ENCODE measurements at regions not wholly inside any gene's neighbourhood (a gene's known extent, or its start where the extent isn't known, plus 50 kb on each side); places are given as distances from the start of the nearest gene placed in this dataset.

- no peak for TF ChIP-seq TCF7L2 (IDR thresholded peaks at IDR 0.05; ENCODE audit: low read depth, low read length)
- no peak for TF ChIP-seq SIN3A (IDR thresholded peaks at IDR 0.05; ENCODE audit: borderline replicate concordance, insufficient read depth, low read depth, low read length)
- no peak for TF ChIP-seq POLR2AphosphoS5 (IDR thresholded peaks at IDR 0.05; ENCODE audit: low read depth, low read length)
- TF ChIP-seq CTCF (IDR thresholded peaks at IDR 0.05), result no peak
- TF ChIP-seq REST (IDR thresholded peaks at IDR 0.05; ENCODE audit: insufficient read depth in 1 of 2, low read depth in 2 of 2, low read length in 1 of 2), result no peak
- intact Hi-C loops (cut with micrococcal nuclease; ENCODE audit: unreplicated experiment), result no loop called here
- no peak overlapping the region for H3K27ac ChIP-seq (ENCODE audit: low read length)
- no TSS peak for BruUV-seq (replicated peaks)
- no peaks in the 10 kb centered on the region for H3K4me1 ChIP-seq (ENCODE audit: control insufficient read depth, insufficient read depth, low read length)
- no peak for ATAC-seq
- no peaks in the 10 kb centered on the region for H3K36me3 ChIP-seq (ENCODE audit: control insufficient read depth, insufficient read depth, low read length)
- H3K9me3 ChIP-seq (ENCODE audit: control insufficient read depth, insufficient read depth, low read depth, low read length), result no peaks in the 10 kb centered on the region
- no peak for DNase-seq (ENCODE audit: low read depth, low spot score)
- in situ Hi-C loops (cut with HindIII; ENCODE audit: low pct_unique_long_range_greater_than_20kb, low sequenced_read_pairs), result no loop called here
- H3K27me3 ChIP-seq (ENCODE audit: control insufficient read depth, insufficient read depth, low read length), result no peaks in the 10 kb centered on the region
- CTCF ChIA-PET, result no interaction called here
- H3K4me3 ChIP-seq (ENCODE audit: low read depth in 2 of 2, low read length in 2 of 2), result no peak overlapping the region
- POLR2A ChIA-PET, result no interaction called here
These were observed 73.9 kb upstream of the TNFSF4 start for GRCh38 chr1:173280899-173281660.

GRCh38 chr1:173285048-173285447 lies 77.9 kb upstream of the TNFSF4 start:
- in situ Hi-C loops (cut with HindIII; ENCODE audit: low pct_unique_long_range_greater_than_20kb, low sequenced_read_pairs), result no loop called here
- H3K27me3 ChIP-seq (ENCODE audit: control insufficient read depth, insufficient read depth, low read length), result no peaks in the 10 kb centered on the region
- H3K27ac ChIP-seq (ENCODE audit: low read length), result no peak overlapping the region
- no peak for ATAC-seq
- TF ChIP-seq POLR2AphosphoS5 (IDR thresholded peaks at IDR 0.05; ENCODE audit: low read depth, low read length), result no peak
- TF ChIP-seq REST (IDR thresholded peaks at IDR 0.05; ENCODE audit: insufficient read depth in 1 of 2, low read depth in 2 of 2, low read length in 1 of 2), result no peak
- no peak for TF ChIP-seq TCF7L2 (IDR thresholded peaks at IDR 0.05; ENCODE audit: low read depth, low read length)
- no peak for TF ChIP-seq SIN3A (IDR thresholded peaks at IDR 0.05; ENCODE audit: borderline replicate concordance, insufficient read depth, low read depth, low read length)
- TF ChIP-seq CTCF (IDR thresholded peaks at IDR 0.05), result no peak
- no peaks in the 10 kb centered on the region for H3K36me3 ChIP-seq (ENCODE audit: control insufficient read depth, insufficient read depth, low read length)
- CTCF ChIA-PET, result no interaction called here
- no peaks in the 10 kb centered on the region for H3K4me1 ChIP-seq (ENCODE audit: control insufficient read depth, insufficient read depth, low read length)
- BruUV-seq (replicated peaks), result no TSS peak
- DNase-seq (ENCODE audit: low read depth, low spot score), result no peak
- intact Hi-C loops (cut with micrococcal nuclease; ENCODE audit: unreplicated experiment), result no loop called here
- POLR2A ChIA-PET, result no interaction called here
- no peak overlapping the region for H3K4me3 ChIP-seq (ENCODE audit: low read depth in 2 of 2, low read length in 2 of 2)
- no peaks in the 10 kb centered on the region for H3K9me3 ChIP-seq (ENCODE audit: control insufficient read depth, insufficient read depth, low read depth, low read length)
